ENCODE measurements at regions not wholly inside any gene's neighbourhood (a gene's known extent, or its start where the extent isn't known, plus 50 kb on each side); places are given as distances from the start of the nearest gene placed in this dataset.

DNA sequence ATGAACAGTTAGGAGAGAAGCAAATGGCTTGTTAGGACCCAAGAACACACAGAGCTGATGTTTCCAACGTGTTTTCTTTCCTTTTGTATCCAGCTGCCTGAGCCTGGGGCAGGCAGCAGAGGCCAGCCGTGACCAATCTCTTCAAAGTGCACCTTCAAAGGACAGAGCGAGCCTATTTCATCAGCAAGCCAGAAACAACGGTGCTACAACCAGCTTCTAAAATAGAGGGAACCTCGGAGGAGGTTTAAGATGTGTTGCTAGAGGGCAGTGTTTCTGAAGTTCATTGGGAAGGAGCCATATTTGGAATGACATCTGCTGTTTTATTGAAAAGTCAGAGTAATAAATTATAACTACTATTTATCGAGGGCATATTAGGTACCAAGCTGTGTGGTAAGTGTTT, 56.2 kb upstream of the RFC3 start:
- TF ChIP-seq CTCF (IDR thresholded peaks at IDR 0.05) (peak; percentile 30; the same call in 1 of the 2 replicates), POLR2AphosphoS5 (IDR thresholded peaks at IDR 0.05; ENCODE audit: low read depth, low read length) (no peak), SIN3A (IDR thresholded peaks at IDR 0.05; ENCODE audit: borderline replicate concordance, insufficient read depth, low read depth, low read length) (no peak), TCF7L2 (IDR thresholded peaks at IDR 0.05; ENCODE audit: low read depth, low read length) (no peak)
- TF ChIP-seq, protein P1, sequence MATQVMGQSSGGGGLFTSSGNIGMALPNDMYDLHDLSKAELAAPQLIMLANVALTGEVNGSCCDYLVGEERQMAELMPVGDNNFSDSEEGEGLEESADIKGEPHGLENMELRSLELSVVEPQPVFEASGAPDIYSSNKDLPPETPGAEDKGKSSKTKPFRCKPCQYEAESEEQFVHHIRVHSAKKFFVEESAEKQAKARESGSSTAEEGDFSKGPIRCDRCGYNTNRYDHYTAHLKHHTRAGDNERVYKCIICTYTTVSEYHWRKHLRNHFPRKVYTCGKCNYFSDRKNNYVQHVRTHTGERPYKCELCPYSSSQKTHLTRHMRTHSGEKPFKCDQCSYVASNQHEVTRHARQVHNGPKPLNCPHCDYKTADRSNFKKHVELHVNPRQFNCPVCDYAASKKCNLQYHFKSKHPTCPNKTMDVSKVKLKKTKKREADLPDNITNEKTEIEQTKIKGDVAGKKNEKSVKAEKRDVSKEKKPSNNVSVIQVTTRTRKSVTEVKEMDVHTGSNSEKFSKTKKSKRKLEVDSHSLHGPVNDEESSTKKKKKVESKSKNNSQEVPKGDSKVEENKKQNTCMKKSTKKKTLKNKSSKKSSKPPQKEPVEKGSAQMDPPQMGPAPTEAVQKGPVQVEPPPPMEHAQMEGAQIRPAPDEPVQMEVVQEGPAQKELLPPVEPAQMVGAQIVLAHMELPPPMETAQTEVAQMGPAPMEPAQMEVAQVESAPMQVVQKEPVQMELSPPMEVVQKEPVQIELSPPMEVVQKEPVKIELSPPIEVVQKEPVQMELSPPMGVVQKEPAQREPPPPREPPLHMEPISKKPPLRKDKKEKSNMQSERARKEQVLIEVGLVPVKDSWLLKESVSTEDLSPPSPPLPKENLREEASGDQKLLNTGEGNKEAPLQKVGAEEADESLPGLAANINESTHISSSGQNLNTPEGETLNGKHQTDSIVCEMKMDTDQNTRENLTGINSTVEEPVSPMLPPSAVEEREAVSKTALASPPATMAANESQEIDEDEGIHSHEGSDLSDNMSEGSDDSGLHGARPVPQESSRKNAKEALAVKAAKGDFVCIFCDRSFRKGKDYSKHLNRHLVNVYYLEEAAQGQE (IDR thresholded peaks at IDR 0.05; ENCODE audit: insufficient read depth in 1 of 2, low read depth in 2 of 2, low read length in 1 of 2), result no peak

Measured in Panc1 (cell line).